ENCODE measurements at regions not wholly inside any gene's neighbourhood (a gene's known extent, or its start where the extent isn't known, plus 50 kb on each side); places are given as distances from the start of the nearest gene placed in this dataset.

DNA sequence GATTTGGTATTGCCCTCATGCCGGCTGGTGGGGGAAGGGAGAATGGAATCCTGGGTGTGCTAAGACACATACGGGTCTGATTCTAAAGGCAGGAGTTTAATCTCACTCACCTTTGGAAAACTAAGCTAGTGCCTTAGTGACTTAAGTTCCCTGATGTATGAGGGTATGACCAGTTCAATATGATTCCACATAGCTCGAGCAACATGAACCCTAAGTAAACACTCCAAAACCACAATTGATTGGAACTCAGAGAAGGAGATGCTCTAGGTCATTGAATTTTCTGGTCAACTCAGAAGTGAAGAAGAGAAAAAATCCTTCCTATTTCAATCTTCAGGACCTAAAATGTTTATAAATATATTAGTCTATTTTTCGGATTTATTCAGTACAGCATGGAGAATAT, 420.1 kb upstream of the INTU start:
- no peaks in the 10 kb centered on the region for H3K36me3 ChIP-seq (replicated peaks; ENCODE audit: low read depth, low read length)
- no peaks in the 10 kb centered on the region for H3K9me3 ChIP-seq (ENCODE audit: insufficient read depth, low read length)
- TF ChIP-seq, protein P1, sequence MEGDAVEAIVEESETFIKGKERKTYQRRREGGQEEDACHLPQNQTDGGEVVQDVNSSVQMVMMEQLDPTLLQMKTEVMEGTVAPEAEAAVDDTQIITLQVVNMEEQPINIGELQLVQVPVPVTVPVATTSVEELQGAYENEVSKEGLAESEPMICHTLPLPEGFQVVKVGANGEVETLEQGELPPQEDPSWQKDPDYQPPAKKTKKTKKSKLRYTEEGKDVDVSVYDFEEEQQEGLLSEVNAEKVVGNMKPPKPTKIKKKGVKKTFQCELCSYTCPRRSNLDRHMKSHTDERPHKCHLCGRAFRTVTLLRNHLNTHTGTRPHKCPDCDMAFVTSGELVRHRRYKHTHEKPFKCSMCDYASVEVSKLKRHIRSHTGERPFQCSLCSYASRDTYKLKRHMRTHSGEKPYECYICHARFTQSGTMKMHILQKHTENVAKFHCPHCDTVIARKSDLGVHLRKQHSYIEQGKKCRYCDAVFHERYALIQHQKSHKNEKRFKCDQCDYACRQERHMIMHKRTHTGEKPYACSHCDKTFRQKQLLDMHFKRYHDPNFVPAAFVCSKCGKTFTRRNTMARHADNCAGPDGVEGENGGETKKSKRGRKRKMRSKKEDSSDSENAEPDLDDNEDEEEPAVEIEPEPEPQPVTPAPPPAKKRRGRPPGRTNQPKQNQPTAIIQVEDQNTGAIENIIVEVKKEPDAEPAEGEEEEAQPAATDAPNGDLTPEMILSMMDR (IDR thresholded peaks at IDR 0.05; ENCODE audit: low read depth, low read length) = no peak
- no peak for TF ChIP-seq EZH2phosphoT487 (IDR thresholded peaks at IDR 0.05; ENCODE audit: low read depth)
- H4K20me1 ChIP-seq (ENCODE audit: insufficient read depth, low read length) = no peaks in the 10 kb centered on the region
- no peak overlapping the region for H3K27ac ChIP-seq (ENCODE audit: low read length)
- no peak overlapping the region for H2AFZ ChIP-seq (ENCODE audit: low read depth, low read length)
- no peak overlapping the region for H3K4me2 ChIP-seq (ENCODE audit: low read length)
- no peak overlapping the region for H3K4me3 ChIP-seq (ENCODE audit: low read length)
- H3K9ac ChIP-seq (ENCODE audit: low read length) = no peak overlapping the region
- no peaks in the 10 kb centered on the region for H3K4me1 ChIP-seq (ENCODE audit: low read length)
- H3K79me2 ChIP-seq (ENCODE audit: low read length) = no peaks in the 10 kb centered on the region
- H3K27me3 ChIP-seq (ENCODE audit: low read depth, low read length) = no peaks in the 10 kb centered on the region

DNA sequence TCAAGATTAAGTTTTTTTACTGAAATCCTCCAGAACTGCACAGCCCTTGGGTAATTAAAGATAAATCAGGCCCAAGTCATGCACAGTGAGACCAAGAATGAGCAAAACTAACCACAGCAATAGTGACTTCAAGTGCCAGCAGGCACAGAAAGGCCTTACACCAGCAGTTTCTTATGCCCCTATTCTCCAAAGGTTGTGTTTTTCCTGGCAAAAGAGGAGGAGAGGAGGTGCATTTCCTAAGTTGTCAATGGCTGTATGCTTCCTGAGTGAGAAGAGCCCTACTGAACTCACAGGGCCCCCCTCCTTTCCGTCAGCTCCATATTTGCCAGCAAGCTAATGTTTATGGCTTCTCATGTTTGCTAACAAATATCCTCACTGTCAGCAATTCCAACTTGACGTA, 418.7 kb upstream of the INTU start:
- Histone ChIP-seq H3K27me3 (ENCODE audit: low read depth, low read length) (no peaks in the 10 kb centered on the region), H4K20me1 (ENCODE audit: insufficient read depth, low read length) (no peaks in the 10 kb centered on the region), H3K4me3 (ENCODE audit: low read length) (no peak overlapping the region), H2AFZ (ENCODE audit: low read depth, low read length) (no peak overlapping the region), H3K27ac (ENCODE audit: low read length) (no peak overlapping the region), H3K4me2 (ENCODE audit: low read length) (no peak overlapping the region), H3K9ac (ENCODE audit: low read length) (no peak overlapping the region), H3K4me1 (ENCODE audit: low read length) (no peaks in the 10 kb centered on the region), H3K9me3 (ENCODE audit: insufficient read depth, low read length) (no peaks in the 10 kb centered on the region), H3K36me3 (replicated peaks; ENCODE audit: low read depth, low read length) (no peaks in the 10 kb centered on the region), H3K79me2 (ENCODE audit: low read length) (no peaks in the 10 kb centered on the region)
- TF ChIP-seq EZH2phosphoT487 (IDR thresholded peaks at IDR 0.05; ENCODE audit: low read depth) = no peak
- TF ChIP-seq, protein P1 (IDR thresholded peaks at IDR 0.05; ENCODE audit: low read depth, low read length) = no peak

DNA sequence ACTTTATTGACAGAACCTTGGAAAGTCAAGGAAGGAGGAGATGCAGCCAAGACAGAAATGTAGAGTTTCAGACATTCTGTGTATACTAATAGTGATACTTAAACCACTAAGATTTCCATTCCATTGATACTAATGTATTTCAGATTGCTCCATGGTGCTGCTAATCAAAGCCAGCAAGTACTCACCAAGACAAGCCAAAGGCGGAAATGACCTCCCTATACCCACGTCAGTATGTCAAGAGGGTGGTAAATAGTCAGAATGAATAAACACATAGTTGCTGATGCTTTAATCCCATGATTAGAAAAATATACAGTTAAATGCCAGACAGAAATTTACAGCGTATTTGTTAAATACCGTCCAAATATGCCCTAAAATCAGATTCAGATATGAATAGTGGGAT, 417.8 kb upstream of the INTU start:
- Histone ChIP-seq H3K4me3 (ENCODE audit: low read length) (no peak overlapping the region), H3K4me1 (ENCODE audit: low read length) (no peaks in the 10 kb centered on the region), H3K9ac (ENCODE audit: low read length) (no peak overlapping the region), H2AFZ (ENCODE audit: low read depth, low read length) (no peak overlapping the region), H3K27me3 (ENCODE audit: low read depth, low read length) (no peaks in the 10 kb centered on the region), H3K9me3 (ENCODE audit: insufficient read depth, low read length) (no peaks in the 10 kb centered on the region), H3K27ac (ENCODE audit: low read length) (no peak overlapping the region), H3K36me3 (replicated peaks; ENCODE audit: low read depth, low read length) (no peaks in the 10 kb centered on the region), H4K20me1 (ENCODE audit: insufficient read depth, low read length) (no peaks in the 10 kb centered on the region), H3K79me2 (ENCODE audit: low read length) (no peaks in the 10 kb centered on the region), H3K4me2 (ENCODE audit: low read length) (no peak overlapping the region)
- TF ChIP-seq EZH2phosphoT487 (IDR thresholded peaks at IDR 0.05; ENCODE audit: low read depth) = no peak
- TF ChIP-seq, protein P1 (IDR thresholded peaks at IDR 0.05; ENCODE audit: low read depth, low read length) = no peak

DNA sequence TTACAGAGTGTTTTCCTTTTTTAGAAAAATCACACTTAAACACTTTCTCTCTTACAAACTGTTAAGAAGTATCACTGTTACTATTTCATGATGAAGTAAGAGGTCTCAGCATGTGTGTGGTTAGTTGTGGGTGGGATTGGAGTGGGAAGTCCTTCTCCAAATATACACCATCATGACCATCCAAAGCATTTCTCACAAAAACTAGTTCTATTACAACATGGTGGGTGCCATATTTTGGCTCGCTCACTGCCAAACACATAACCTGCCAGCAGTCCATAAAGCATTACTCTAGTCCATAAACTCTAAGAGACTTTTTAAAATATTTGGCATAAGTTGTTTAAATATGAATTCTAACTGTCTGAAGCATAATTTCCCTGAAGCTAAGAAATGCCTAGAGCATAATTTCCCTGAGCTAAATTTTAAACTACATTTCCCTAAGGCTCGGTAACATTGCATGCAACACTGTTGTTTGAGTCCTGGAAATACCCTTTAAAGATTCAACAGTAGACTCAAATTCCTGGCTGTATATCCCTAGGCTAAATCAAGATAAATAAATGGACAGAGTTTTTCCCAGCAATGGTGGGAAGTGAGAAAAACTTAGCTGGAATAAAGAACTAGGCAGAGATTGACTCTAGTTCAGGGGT, 415.0 kb upstream of the INTU start:
- H3K4me2 ChIP-seq (ENCODE audit: low read length) = no peak overlapping the region
- H3K27me3 ChIP-seq (ENCODE audit: low read depth, low read length) = no peaks in the 10 kb centered on the region
- H3K79me2 ChIP-seq (ENCODE audit: low read length) = no peaks in the 10 kb centered on the region
- no peaks in the 10 kb centered on the region for H4K20me1 ChIP-seq (ENCODE audit: insufficient read depth, low read length)
- TF ChIP-seq EZH2phosphoT487 (IDR thresholded peaks at IDR 0.05; ENCODE audit: low read depth) = no peak
- TF ChIP-seq, protein P1 (IDR thresholded peaks at IDR 0.05; ENCODE audit: low read depth, low read length) = no peak
- H3K4me3 ChIP-seq (ENCODE audit: low read length) = no peak overlapping the region
- H3K36me3 ChIP-seq (replicated peaks; ENCODE audit: low read depth, low read length) = no peaks in the 10 kb centered on the region
- H3K9me3 ChIP-seq (ENCODE audit: insufficient read depth, low read length) = no peaks in the 10 kb centered on the region
- H2AFZ ChIP-seq (ENCODE audit: low read depth, low read length) = no peak overlapping the region
- H3K4me1 ChIP-seq (ENCODE audit: low read length) = no peaks in the 10 kb centered on the region
- no peak overlapping the region for H3K9ac ChIP-seq (ENCODE audit: low read length)
- H3K27ac ChIP-seq (ENCODE audit: low read length) = no peak overlapping the region
